ENCODE measurements at regions not wholly inside any gene's neighbourhood (a gene's known extent, or its start where the extent isn't known, plus 50 kb on each side); places are given as distances from the start of the nearest gene placed in this dataset.

GRCh38 chr12:42968426-42968825 lies 378.9 kb upstream of the PRICKLE1 start:
- TF ChIP-seq CTCF (IDR thresholded peaks at IDR 0.05; ENCODE audit: insufficient read depth, low read length): no peak
- TF ChIP-seq REST (IDR thresholded peaks at IDR 0.05; ENCODE audit: insufficient replicate concordance, low read depth): no peak
- TF ChIP-seq POLR2AphosphoS5 (IDR thresholded peaks at IDR 0.05; ENCODE audit: low read depth): no peak

All from HL-60 (cell line).